Muscle of arm (tissue), 1 donor: ENCODE measurements at regions not wholly inside any gene's neighbourhood (a gene's known extent, or its start where the extent isn't known, plus 50 kb on each side); places are given as distances from the start of the nearest gene placed in this dataset.

Experiments
- DNase-seq: peaks from one replicate; pipeline ENCODE4 v3.0.0-alpha.2; 2013

DNA sequence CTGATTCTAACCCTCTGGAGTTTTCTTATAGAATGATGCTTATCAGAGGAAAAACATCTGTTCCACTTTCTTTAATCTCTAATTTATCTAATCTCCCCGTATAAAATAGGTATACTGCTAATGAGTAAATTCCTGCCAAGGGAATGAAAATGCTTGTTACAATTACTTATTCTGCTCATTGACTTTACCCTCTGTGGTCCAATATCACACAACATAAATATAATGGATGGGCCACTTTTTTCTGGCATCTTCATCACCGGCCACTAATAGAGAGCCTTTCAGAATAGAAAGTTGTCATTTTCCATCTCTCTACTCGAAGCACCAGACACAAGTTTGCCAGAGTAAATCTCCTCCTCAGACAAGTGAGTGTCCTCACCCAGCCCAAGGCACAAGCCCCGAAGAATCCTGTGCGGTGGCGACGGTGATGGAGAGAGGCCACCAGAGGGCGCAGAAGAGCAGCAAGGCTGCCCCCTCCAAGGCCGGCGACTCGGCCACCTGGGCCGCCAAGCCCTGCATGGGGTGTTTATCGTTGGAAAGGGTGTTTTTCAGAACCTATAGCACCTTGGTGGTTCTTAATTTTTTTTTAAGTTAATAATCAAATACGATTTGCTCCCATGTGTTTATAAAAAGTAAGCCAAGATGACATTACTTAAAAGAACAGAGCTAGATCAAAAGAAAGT is 212.9 kb upstream of the ARID1B start:
- DNase-seq = peak; percentile 83

DNA sequence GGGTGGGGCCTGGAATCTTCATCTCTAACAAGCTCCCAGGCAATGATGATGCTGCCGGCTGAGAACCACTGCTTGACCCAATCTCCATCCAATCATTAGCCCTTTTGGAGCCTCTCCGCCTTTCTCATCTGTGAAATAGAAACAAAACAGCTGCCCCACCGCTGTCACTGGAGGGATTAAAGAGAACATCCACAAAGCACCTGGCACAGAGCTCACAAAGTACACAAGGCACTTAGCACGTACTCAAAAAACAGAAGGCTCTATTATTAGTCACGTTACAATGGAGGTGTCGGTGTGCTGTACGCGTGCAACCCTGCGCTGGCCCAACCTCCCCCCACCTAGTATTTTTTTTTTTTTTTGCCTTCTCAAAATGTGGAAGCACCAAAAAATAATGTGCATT is 213.5 kb upstream of the ARID1B start:
- DNase-seq = no peak

DNA sequence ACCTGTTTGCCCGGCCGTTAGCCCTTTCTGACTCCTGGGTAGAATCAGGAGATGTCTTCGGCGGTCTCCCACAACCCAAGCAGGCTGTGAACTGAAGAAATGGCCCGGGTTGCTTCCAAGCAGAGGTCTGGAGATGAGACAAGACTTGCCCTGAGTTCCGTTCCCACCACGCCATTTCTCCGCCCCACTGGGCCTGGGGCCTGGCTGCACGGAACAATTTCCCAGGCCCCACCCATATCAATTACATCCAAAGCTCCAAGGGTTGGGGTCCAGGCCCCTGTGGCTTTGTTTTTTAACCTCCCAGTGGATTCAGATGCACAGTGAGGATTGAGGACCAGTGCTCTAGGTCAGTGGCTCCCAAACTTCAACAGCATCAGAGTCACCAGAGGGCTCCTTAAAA is 214.5 kb upstream of the ARID1B start:
- DNase-seq = no peak

DNA sequence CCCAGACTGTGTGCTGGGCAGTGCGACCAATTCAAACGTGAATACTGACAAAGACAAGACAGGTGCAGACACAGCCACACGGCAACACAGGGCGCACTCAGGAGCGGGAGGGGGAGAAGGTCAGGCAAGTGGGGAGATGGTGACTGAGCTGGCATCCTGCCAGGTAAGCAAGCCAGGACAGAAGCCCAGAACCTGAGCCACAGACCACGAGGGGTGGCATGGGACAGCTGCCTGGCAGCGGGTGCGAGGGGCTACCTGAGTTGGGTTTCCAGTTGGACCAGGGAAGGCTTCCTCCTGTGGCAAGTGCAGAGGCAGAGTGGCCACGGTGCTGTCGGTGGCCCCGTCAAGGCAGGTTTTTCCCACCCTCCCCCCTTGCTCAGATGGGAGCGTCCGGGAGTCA is 215.2 kb upstream of the ARID1B start:
- no peak for DNase-seq

DNA sequence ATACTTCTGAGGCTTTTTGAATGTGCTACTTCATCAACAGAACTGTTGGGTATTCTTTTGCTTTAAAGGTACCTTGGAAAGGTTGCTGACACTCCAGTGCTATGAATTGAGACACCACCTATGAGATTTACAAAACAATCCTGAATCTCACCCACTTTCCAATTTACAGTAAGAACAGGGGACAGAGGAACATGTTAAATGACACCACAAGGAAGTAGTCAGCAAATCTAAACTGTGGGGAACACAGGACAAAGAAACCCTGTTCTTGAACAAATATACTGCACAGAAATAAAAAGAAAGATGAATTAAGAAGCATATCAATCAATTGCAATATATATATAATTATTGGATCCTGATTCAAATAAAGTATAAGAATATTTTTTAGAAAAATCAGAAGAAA is 216.7 kb upstream of the ARID1B start:
- no peak for DNase-seq

DNA sequence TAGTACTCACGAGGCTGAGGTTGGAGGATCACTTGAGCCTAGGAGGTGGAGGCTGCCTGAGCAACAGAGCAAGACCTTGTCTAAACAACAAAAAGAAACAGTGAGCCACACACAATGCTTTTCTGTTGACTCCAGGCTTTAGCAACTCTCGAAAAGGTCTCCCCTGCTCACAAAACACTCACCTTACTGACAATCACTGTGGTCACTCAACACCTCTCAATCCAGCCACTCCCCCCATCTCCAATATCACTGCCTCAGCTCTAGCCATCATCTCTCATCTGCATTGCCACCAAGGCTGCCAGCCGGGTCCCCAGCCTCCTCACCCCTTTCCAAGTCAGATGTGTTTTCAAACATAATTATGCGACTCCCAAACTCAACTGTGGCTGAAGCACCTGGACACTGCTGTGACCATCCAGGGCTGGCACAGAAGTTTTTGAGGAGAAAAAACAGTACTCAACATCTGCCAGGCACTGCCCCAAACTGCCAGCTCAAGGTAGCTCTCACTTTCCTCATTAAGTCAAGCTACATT is 218.0 kb upstream of the ARID1B start:
- DNase-seq = no peak

DNA sequence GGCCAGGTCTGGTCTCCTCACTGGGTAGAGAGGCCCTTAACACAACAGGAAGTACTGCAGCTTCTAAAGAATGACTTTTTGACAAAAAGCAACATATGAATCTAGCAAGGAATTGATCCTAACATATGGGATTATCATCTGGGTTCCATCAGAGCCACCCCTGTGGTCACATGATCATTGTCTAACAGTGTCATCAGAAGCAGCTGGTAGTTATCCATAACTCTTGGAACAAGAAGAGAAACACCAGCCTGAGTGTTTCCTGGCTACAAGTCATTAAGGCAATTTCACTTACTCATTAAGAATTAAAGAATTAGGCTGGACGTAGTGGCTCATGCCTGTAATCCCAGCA is 219.3 kb upstream of the ARID1B start:
- no peak for DNase-seq

DNA sequence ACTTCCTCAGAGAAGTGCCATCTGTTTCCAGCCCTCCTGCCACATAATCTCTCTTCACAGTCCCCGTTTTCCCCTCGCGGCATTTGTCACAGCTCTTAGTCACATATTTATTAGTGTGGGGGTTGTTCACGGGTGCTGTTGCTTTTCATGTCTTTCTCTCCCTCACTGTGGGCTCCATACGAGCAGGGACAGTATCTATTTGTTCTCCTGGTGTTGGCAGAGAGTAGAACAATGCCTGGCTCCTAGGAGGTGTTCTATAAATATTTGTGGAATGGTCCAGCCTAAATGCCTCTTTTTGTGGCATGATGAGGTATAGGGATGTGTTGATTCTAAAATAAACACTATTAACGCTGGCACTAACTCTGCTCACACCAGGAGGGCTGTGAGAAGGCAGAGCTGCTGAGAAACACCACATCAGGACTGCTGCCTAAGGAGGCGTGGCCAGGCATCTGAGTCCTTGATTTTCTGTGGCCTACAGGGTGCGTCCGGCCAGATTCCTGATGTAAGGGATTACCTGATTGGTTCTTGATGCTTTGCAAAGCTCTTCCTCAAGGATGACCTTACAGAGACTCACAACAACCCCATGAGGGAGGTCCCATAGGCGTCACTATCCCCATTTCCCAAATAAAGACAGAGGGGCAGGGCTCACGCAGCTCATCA is 219.8 kb upstream of the ARID1B start:
- DNase-seq = peak; percentile 10

DNA sequence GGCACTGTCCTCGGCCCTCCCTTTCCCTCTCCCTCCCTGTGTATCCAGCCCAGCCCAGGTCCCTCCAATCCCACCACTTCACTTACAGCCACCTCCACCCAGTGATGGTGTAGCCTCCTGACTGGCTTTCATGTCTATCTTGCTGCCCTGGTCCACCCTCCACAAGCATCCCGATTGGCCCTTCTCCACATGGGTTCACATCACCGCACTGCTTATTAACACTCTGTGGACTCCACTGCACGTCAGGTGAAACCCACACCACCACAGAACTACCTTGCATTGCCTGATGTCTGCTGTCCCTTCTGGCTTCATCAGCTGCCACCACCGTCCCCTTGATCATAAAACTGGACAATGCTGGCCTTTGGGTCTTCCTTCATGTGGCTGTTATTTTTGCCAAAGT is 220.4 kb upstream of the ARID1B start:
- DNase-seq = no peak

DNA sequence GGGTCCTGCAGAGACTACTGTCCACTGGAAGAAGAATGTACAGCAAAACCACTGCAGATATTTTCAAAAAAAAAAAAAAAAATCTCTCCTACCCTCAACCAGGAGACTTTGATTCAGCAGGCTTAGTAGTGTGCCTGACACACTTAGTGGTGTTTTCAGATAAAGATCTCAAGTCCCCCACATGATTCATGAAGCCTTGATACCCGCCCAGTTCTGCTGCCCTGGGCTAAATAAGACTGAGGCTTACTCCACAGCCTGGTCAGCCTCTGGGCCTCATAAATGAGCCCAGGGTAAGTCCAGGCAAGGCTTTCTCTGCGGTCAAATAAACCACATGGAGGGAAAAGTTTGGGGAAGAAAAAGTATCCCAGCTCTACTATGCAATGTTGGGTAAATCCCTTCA is 222.1 kb upstream of the ARID1B start:
- no peak for DNase-seq

DNA sequence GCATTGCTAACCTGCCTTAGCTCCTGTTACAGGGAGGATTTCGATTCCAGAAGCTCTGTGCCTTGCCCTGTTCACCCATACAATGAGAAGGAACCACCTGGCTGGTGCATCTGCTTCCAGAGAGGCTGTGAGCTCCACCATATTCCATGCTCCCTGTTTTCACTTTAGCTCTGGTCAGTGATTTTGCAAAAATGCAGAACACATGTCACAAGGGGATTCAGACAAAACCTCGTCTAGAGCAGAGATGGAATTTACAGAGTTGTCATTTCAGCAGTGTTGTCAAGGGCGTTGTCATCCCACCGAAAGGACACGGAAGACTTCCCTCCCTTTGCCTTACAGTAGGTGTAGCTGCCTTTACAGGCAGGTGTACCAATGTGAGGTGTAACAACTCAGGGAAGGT is 223.0 kb upstream of the ARID1B start:
- no peak for DNase-seq

DNA sequence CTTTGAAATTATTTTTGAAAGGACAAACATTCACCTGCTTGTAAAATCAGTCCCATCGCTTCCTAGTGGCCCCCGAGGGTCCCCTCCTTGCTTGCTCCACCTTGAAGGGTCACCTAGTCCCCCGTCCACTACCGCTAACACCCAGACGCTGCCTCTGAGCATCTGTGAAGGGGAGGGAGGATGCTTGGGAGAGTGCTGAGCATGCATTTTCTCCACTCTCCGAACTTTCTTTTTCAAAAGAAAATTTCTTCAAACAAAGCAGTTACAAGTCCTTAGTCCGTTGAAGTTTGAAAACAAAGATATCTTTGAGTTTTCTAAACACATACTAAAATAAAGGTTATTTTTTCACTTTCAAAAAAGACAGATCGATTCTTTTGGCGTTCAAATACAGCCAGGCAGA is 224.3 kb upstream of the ARID1B start:
- no peak for DNase-seq

DNA sequence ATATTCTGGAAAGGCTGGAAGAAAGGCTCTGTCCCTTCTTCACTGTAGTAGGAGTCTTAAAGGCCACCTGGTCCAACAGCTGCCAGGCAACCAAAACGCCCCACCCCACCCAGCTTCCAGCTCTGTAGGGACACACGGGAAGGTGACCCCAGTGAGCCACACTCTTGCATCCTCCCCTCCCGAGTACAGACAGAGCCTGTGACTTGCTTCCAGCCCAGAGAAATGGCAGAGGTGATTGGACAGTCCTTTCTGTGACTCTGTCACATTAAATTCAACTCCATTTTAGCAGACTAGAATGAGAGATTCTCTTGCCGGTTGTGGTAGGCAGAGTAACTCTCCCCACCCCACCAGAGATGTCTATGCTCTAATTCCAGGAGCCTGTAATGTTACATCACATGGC is 226.2 kb upstream of the ARID1B start:
- no peak for DNase-seq

DNA sequence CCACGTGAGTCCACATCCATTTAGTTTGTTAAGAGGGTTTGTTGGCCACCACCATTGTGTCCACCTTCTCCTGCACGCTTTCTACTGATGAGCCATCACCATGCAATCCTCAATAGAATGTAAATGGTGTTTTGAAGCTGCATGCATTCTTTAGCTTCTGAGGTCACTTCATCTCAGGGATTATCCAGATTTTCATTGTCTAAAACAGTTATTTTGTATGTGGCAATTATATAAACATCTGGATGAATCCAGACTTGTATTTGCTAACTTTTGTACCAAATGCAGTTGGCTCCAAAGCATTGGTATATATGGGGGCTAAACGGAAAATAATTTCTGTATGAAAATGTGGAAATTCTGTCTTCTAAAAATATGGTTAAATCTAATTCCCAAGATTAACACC is 231.2 kb upstream of the ARID1B start:
- no peak for DNase-seq

DNA sequence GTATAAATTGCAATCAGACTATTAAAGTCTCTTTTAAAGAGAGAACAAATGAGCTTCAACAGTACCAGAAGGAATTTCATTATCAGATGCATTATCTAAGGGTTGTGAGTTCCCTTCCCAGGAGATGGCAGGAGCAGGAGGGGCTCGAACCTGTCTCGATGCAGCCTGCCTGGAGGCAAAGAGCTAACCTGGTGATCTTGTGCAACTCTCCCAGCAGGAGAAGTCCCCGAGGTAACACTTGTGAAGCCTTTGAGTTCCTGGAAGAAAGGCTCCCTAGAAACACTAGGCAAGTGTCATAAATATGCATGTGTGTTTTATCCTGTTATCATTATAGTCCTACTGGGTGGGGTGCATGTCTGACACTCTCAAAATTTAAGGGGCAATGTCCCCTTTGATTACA is 232.2 kb upstream of the ARID1B start:
- no peak for DNase-seq

DNA sequence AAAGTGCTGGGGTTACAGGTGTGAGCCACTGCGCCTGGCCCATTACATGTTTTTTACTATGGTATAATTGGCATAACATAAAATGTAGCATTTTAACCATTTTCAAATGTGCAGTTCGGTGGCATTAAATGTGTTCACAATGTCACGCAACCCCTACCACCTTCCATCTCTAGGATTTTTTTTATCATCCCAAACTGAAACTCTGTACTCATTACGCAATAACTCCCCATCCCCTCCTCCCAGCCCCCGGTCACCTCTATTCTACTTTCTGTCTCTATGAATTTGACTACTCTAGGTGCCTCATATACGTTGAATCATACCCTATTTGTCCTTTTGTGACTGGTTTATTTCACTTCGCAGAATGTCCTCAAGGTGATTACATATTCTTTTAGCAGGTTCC is 233.1 kb upstream of the ARID1B start:
- DNase-seq = no peak

DNA sequence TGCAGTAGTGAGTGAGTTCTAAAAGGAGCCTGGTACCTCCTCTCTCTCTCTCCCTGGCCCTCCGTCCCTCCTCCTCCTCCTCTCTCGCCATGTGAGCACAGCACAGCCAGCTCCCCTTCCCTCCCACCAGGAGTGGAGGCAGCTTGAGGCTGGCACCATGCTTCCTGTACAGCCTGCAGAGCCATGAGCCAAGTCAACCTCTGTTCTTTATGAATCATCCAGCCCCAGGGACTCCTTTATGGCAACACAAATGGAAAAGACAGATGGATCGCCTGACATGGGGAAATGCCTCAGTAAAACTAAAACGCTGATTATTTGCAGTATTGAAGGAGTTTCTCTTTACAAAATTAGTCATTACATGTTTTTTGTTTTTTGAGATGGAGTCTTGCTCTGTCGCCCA is 233.7 kb upstream of the ARID1B start:
- DNase-seq = no peak

DNA sequence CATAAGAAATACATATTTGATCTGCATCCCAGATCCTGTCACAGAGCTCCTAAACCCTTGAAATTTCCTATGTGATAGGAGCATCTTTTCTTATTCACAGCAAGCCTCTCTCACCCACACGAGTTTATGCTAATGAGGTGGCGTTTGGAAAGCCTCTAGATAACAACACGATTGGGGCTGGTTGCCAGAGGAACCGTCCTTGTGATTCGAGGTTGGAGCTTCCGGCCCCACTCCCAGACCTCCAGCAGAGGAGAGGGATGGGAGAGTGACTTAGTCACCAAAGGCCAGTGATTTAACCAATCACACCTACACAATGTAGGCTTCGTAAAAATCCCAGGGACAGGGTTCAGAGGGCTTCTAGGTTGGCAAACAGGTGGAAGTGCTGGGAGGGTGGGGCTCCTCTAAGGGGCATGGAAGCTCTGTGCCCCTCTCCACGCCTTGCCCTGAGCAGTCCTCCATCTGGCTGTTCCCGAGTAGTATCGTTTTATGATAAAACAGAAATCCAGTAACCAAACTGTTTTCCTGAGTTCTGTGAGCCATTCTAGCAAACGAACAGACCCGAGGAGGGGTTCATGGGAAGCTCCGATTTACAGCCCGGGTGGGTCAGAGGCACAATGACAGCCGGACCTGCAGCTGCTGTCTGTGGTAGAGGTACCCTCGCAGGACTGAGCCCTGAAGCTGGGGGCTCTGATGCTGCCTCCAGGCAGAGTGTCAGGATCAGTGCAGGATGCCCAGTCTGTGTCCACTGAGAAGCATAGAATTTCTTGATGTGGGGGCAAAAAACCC is 238.1 kb upstream of the ARID1B start:
- no peak for DNase-seq

DNA sequence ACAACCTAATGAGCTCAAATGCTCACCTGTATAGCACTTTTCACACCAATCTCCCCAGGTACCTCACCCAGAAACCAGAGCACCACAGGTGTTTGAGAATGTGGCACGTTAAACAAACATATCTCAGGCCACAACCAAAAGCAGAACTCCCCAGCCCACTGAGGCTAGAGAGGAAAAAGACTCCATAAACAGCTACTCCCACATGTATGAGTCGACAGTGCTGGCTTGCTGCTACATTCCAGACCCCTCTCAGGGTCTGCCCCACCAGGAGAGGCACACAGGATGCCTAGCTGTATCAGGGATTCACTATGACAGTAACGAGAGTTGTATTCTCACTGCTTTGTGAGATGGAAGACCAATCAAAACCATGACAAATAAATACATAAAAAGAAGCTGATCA is 242.6 kb upstream of the ARID1B start:
- no peak for DNase-seq

DNA sequence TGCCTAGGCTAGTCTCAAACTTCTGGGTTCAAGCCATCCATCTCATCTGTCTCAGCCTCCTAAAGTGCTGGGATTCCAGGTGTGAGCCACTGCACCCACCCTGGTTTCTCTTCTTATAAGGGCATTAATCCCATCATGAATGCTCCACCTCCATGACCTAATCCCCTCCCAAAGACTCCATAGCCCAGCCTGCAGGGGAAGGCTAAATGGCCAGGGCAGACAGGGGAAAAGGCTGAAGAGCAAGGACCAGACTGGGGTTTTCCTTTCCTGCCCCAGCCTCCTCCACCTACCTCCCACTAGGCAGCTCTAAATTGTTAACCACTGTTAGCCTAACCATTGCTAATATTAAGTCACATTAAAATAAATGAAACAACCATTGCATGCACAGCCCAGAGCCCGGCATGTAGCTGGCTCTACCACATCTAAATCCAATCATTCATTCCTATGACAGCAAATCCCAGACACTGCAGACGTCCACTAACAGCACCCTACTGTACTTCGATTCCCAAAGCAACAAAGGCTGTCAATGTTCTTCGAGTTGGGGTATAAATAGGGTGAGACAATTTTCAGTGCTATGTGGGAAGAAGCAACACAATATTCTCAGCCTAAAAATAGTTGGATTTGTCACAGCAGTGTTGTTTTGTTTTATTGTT is 243.2 kb upstream of the ARID1B start:
- DNase-seq = no peak

DNA sequence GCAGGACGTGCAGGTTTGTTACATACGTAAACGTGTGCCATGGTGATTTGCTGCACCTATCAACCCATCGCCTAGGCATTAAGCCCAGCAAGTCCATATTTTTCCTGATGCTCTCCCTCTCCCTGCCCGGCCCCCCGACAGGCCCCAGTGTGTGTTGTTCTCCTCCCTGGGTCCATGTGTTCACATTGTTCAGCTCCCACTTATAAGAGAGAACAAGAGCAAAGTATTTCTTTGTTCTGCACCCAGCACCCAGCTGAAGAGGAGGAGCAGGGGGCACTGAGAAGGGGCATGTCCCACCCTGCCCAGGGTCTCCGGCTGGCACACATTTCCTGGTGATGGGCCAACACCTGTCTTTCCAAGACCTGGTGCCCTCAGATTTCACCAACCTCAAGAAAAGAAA is 251.1 kb upstream of the ARID1B start:
- DNase-seq = no peak

DNA sequence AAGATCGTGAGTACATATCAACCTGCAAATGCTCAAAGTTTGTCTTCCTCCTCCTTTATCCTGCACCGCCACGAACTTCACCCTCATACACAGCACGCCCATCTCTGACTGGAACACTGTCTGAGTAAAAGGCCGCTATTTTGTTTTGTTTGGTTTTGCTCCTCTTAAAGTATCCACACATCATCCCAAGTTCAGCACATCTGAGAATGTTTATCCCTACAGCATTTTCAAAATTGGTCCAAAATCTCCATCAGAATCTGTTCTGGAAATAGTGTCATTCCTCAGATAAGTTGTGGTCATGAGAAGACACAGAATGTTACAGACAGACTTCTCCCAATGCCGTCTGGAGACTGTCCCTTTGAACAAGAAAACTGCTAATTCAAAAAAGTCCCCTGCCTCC is 251.6 kb upstream of the ARID1B start:
- no peak for DNase-seq

DNA sequence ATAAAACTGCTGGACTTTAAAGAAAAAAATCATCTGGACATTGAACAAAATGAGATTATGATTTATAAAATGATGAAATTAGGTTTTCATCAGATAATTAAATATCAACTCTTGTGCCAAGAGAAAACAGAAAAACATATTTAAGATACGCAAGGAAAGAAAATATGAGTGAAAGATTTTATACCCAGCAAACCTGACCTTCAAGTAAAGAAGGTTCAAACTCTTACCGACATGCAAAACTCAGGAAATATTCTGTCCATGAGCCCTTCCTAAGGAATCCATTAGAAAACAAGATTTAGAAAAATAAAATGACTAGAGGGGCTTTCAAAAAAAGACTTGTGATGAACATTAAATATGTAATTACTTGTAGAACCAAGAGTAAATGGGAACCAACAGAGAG is 257.2 kb upstream of the ARID1B start:
- no peak for DNase-seq
